HepG2 (cell line): ENCODE measurements at regions not wholly inside any gene's neighbourhood (a gene's known extent, or its start where the extent isn't known, plus 50 kb on each side); places are given as distances from the start of the nearest gene placed in this dataset.

ENCODE experiments used
- ATF1 ChIP-seq: IDR thresholded peaks from 2 replicates; pipeline ENCODE4 v1.6.1; 2016; ENCODE audit warnings: mild to moderate bottlenecking, control low read depth
- EZH2 ChIP-seq: conservative IDR thresholded peaks from 2 replicates; pipeline ENCODE4 v1.6.1; 2012; ENCODE audit warnings: mild to moderate bottlenecking, low read depth, low read length, moderate library complexity
- RFX5 ChIP-seq: IDR thresholded peaks from 2 replicates; pipeline ENCODE4 v1.6.1; 2011; ENCODE audit warnings: low read depth, low read length, improper control_type of control experiment
- TF ChIP-seq, protein P1 (sequence below): sonication (generic); formaldehyde crosslinking; conservative IDR thresholded peaks from 2 replicates; pipeline ENCODE4 v1.4.0; 2020; ENCODE audit warnings: missing genetic modification reagents

DNA sequence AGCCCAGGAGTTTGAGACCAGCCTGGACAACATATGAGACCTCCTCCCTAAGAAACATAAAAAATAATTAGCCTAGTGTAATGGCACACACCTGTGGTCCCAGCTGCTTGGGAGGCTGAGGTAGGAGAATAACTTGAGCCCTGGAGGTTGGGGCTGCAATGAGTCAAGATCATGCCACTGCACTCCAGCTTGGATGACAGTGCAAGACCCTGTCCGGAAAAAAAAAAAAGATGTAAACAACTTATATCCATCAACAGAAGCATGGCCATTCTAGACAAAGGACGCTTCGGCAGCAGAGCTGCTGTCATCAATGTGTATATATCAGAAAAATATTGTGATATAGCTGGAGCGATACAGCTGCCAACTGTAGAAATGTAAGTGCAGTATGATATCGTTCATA lies 59.6 kb upstream of the ARID1B start:
- TF ChIP-seq, protein P1, sequence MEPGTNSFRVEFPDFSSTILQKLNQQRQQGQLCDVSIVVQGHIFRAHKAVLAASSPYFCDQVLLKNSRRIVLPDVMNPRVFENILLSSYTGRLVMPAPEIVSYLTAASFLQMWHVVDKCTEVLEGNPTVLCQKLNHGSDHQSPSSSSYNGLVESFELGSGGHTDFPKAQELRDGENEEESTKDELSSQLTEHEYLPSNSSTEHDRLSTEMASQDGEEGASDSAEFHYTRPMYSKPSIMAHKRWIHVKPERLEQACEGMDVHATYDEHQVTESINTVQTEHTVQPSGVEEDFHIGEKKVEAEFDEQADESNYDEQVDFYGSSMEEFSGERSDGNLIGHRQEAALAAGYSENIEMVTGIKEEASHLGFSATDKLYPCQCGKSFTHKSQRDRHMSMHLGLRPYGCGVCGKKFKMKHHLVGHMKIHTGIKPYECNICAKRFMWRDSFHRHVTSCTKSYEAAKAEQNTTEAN = no peak
- TF ChIP-seq ATF1 (no peak), RFX5 (no peak), EZH2 (no peak)
